Epithelial cell of esophagus (primary cell): ENCODE measurements at regions not wholly inside any gene's neighbourhood (a gene's known extent, or its start where the extent isn't known, plus 50 kb on each side); places are given as distances from the start of the nearest gene placed in this dataset.

Experiments used
- DNase-seq: peaks from one replicate; pipeline ENCODE4 v3.0.0; 2010; ENCODE audit warnings: low read depth
- H3K4me3 ChIP-seq: 2 replicates; pipeline ENCODE4 v1.5.1; 2011; ENCODE audit warnings: mild to moderate bottlenecking, low read length, control low read depth
- TF ChIP-seq, protein P1 (sequence below): IDR thresholded peaks from 2 replicates; pipeline ENCODE4 v1.5.1; 2011; ENCODE audit warnings: low read depth, mild to moderate bottlenecking, low read length, control low read depth, inconsistent platforms; ENCODE audit not compliant: insufficient read depth; ENCODE audit errors: missing control alignments

DNA sequence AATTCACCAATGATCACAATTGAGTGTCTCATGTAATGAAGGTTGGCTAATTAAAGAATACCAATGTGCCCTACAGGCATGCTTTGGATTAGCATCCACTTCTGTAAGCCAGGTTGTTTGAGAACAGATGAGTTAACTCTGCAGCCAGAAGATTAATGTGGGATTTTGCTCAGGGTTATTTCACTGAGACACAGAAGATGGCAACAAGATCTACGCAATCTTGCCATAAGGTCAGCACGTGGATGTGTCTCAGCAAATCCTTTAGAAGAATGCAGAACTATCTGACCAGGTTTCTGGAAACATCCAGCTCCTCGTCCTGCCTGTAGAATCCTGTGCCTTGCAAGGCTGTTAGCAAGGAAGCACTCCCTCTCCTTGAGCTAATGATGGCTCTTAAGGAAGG, 532.6 kb upstream of the AMELY start:
- TF ChIP-seq, protein P1, sequence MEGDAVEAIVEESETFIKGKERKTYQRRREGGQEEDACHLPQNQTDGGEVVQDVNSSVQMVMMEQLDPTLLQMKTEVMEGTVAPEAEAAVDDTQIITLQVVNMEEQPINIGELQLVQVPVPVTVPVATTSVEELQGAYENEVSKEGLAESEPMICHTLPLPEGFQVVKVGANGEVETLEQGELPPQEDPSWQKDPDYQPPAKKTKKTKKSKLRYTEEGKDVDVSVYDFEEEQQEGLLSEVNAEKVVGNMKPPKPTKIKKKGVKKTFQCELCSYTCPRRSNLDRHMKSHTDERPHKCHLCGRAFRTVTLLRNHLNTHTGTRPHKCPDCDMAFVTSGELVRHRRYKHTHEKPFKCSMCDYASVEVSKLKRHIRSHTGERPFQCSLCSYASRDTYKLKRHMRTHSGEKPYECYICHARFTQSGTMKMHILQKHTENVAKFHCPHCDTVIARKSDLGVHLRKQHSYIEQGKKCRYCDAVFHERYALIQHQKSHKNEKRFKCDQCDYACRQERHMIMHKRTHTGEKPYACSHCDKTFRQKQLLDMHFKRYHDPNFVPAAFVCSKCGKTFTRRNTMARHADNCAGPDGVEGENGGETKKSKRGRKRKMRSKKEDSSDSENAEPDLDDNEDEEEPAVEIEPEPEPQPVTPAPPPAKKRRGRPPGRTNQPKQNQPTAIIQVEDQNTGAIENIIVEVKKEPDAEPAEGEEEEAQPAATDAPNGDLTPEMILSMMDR, result no peak
- no peak overlapping the region for H3K4me3 ChIP-seq
- no peak for DNase-seq

DNA sequence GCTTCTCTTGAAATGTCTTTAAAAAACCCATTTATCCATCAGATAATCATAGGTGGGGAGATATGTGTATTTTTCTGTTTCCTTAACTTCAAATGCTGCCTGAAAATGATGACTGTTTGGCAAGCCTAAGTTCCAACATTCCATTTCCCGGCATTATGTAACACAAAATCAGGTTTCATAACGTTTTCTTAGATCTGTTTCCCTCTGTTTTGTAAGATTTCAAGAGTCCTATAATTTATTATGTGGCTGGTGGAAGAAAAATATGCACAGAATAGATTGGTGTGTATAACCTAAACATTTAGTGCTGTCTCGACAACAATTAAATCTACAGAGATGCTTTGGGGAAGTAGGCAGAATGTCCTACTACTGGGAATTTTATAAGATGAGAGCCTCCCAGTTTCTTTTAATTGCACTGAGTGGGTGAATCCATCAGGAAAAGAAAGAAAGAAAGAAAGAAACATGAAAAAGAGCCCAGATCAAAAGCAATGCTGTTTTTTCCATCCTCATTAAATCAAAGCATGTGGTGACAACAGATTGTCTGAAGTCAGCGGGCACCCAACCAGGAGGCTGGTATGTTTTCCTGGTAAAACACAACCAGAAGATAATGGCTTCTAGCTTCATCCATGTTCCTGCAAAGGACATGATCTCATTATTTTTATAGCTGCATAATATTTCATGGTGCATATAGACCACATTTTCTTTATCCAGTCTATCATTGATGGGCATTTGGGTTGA, 529.4 kb upstream of the AMELY start:
- H3K4me3 ChIP-seq, result no peak overlapping the region
- TF ChIP-seq, protein P1, result no peak
- DNase-seq, result no peak

- H3K4me3 ChIP-seq, result no peak overlapping the region
- TF ChIP-seq, protein P1, result no peak
- peak; percentile 44 for DNase-seq
These were observed 525.5 kb upstream of the AMELY start for GRCh38 chrY:7437086-7437485.

- TF ChIP-seq, protein P1, result no peak
- DNase-seq, result peak; percentile 93
- H3K4me3 ChIP-seq, result no peak overlapping the region
These were observed 522.6 kb upstream of the AMELY start for GRCh38 chrY:7433817-7434809.

DNA sequence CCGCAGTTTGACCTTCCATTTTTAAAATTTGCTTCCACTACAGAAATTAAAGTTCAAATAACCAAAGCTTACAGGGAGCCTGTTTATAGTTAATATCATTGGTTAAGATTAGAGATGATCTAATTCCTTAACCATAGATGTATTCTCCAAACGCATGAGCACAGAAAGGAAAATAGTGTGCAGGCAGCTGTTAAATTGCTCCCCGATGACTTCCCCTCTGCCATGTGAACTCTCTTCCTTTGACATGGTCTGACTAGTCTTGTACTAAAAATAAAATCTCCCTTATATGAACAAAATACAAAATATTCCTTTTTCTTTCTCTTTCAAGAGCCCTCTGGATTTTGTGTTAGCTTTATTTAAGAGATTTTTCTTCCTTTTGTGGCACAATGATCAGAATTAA, 507.6 kb upstream of the AMELY start:
- no peak for DNase-seq
- TF ChIP-seq, protein P1, result no peak
- no peak overlapping the region for H3K4me3 ChIP-seq

- TF ChIP-seq, protein P1, result no peak
- H3K4me3 ChIP-seq, result no peak overlapping the region
- no peak for DNase-seq
These were observed 506.4 kb upstream of the AMELY start for GRCh38 chrY:7417946-7418345.

- no peak overlapping the region for H3K4me3 ChIP-seq
- no peak for DNase-seq
- TF ChIP-seq, protein P1, result no peak
These were observed 504.9 kb upstream of the AMELY start for GRCh38 chrY:7416406-7416805.
